Inferior parietal cortex (tissue), 1 donor: ENCODE measurements at regions not wholly inside any gene's neighbourhood (a gene's known extent, or its start where the extent isn't known, plus 50 kb on each side); places are given as distances from the start of the nearest gene placed in this dataset.
"Not testable (repeated sequence)": the region's sequence is repeated elsewhere in the genome, so short reads cannot be mapped to it uniquely, and the experiment has no call there.

ENCODE experiments used
- DNase-seq: peaks from one replicate; pipeline ENCODE4 v3.0.0-alpha.2; 2016; ENCODE audit errors: extremely low spot score

DNA sequence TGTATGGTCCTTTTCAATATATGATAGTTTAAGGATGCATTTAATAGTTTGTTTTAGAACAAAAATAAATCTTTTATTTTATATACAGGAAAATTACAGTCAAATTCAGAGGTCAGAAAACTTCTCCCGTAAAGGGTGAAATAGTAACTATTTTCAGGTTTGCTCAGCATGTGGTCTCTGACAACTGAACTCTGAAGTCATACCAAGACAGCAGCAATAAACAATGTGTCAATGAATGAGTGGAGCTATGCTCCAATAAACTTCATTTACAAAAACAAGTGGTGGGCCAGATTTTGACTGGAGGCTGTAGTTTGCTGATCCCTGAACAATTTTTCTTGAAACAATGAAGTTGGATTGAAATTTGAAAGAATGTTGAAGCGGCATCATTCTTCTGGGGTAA, 123.6 kb downstream of the ZNF248 start:
- DNase-seq: no peak

DNA sequence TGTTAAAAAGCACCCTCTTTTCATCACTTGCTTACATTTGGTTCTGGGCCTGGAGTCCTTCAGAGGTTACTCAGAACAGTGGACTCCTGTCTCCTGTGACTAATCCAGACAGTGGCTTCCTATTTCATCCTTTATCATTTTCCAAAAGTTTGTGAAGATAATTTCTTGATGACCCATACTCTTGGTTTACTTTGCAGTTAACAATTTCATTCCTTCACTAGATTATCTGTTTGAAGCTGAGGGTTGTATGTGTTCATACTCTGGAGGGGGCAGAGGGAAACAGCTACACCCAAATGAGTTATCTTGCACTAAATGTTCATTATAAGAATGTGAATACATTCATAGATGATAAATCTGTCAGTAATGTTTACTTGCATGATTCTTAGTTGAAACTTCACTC, 124.7 kb downstream of the ZNF248 start:
- DNase-seq: no peak

DNA sequence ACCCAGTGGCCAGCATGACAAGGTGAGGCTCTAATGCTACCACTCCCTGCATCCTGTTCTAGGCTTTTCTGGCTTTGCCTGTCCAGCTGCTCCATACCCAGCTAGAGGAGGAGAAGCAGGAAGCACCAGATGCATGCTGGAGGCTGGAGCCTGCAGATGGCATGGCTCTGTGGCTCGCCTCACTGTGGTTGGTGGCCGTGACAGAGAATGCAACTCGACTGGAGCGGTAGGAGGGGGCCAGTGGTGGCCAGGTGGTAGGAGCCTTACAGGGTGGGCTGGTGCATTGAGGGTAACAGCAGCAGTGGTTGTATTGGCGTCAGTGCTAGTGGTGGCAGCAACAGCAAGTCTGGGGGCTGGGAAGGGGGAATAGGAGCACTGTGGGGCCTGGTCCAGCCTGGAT, 128.6 kb downstream of the ZNF248 start:
- no peak for DNase-seq

DNA sequence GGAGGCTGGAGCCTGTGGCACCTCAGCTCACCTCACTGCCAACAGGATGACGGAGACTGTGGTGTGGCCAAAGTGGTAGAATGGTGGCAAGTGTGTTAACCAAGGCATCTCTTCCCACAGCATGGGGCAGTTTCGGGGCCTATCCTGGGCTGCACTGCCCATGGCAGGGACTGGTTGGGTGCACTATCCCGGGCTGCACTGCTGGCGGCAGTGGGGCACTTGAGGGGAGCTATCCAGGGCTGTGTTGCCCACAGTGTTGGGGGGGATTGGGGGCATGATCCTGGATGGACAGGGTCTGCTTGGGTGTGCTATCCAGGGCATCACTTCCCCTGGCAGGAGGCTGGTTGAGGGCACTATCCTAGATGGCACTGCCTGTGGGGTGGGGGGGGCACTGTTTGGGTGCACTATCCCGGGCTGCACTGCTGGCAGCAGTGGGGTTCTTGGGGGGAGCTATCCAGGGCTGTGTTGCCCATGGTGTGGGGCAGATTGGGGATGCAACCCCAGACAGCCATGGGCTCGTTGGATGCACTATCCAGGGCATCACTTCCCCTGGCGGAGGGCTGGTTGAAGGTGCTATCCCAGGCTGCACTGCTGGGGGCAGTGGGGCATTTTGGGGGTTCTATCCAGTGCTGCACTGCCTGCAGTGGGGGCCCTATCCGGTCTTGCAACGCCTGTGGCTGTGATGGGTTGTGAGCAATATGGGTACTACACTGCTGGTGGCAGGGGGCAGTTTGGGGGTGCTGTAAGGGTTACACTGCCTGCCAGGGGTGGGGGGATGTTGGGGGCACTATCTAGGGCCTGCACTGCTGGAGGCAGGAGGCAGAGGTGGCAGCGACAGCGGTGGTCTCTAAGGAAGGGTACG, 129.7 kb downstream of the ZNF248 start:
- DNase-seq: no peak

DNA sequence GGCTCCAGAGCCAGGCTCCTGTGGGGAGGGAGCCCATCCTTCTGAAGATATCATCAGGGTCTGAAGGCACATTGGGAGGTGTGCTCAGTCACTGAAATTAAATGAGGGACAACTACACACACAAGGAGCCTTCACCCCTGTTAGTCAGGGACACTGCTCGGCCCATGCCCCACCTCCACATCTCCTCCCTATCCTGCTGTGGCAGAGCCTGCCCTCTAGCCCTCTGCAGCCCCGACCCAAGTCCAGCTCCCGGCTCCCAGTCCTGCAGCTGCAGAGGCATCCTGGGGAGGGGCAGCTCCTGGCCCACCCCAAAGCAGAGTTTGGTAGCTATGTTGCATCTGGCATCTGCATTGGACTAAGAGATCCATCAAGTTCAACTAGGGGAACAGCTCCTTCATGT, 136.3 kb downstream of the ZNF248 start:
- DNase-seq: no peak

DNA sequence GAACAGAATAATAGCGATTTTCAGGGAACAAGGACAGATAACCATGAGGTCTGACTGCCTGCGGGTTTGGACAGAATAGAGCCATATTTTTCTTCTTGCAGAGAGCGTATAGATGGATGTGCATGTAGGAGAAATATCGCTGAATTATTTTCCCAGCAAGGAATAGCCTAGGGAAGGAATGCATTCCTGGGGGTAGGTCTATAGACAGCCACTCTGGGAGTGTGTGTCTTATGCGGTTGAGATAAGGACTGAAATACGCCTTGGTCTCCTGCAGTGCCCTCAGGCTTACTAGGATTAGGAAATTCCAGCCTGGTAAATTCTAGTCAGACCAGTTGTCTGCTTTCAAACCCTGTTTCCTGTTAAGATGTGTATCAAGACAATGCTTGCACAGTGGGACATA, 139.3 kb downstream of the ZNF248 start:
- DNase-seq: not testable (repeated sequence)

DNA sequence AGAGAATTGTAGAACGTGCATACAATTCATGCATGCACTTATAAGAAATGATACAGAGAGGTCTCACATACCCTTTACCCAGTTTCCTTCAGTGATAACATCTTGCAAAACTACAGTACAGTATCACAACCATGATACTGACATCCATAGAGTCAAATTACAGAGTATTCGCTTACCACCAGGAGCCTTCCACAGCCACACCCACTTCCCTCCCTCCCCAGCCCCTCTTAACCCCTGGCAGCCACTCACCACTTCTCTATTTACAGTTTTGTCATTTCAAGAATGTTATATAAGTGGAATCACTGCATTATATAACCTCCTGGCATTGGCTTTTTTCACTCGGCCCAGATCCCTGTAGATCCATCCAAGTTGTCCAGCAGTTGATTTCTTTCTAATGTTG, 143.8 kb downstream of the ZNF248 start:
- no peak for DNase-seq

DNA sequence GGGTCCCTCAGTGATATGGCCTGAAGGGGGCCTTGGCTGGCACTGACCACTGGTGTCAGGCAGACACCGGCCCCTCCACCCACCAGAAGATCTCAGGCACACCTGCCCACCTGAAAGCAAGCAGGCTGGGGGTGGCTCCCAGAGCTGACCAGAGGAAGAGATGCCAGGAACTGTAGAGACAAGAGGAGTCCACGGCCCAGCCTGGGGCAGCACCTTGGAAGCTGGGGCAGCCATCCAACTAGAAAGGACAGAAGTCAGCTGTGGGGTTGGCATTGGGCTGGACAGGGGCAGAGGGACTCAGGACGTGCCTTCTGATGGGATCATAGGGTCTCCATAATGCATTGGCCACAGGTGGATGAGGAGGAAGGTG, 144.3 kb downstream of the ZNF248 start:
- DNase-seq: no peak

DNA sequence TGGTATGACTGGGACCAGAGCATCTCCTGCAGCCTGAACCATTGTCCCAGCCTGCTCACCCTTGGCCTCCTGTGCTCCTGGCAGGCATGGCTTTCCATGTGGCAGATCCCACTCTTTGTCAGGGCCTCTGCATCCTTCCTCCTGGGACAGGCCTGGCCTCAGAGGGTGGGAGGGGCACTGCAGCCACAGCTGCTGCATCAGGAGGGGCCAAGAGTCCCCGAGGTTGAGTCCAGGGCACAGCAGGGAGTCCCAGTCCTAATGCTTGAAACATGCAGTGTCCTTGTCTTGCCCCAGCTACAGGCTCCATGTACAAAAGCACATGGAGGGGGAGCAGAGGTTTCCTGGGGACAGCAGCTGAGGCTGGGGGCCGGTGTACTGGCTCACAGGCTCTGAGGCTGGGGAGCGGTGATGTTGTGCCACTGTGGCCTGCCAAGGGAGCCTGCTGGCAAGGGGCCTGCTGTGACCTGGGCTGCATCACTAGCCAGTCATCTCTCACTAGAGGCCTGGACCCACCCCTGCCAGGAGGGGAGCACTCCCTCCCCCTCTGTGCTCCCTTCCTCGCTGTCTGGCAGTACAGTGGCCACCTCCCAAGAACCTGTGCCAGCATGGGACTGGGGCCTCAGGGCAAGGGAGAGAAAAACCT, 144.8 kb downstream of the ZNF248 start:
- DNase-seq: no peak

DNA sequence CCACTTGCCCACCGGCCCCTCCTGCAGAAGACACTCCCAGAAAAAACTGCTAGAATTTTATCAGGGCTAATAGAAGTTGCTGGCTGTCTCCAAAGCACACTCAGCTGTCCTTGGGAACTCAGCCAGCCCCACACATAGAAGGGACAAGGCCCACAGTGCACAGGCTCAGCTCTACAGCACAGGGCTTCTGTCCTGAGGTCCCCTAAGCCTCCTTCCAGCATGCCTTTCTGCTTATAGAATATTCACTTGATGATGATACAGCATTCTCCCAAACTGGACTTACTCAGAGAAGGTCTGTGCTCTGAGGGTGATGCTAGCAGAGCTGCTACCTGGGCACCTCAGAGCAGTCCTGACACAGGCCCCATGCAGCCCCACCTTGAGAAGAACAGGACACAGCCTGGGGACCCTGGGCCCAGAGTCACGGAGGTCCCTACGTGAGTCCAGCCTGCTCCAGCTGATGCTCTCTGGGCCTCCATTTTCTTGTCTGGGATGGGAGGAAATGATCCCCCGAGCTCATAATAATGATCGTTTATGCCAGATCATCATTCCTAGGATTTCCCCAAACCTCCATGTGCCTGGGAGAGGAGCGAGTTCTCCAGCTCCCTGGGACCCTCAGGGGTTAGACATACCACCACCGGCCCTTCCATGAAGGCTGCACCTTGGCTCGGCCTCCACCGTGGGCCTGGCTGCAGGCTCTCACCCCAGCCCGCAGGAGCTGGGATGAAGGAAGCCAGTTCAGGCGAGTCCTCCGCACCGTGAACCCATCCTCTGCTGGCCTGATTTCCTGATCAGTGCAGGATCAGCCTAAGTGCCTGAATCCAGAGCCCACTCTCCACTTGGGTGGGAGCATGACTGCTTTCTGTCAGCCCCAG, 145.6 kb downstream of the ZNF248 start:
- no peak for DNase-seq

DNA sequence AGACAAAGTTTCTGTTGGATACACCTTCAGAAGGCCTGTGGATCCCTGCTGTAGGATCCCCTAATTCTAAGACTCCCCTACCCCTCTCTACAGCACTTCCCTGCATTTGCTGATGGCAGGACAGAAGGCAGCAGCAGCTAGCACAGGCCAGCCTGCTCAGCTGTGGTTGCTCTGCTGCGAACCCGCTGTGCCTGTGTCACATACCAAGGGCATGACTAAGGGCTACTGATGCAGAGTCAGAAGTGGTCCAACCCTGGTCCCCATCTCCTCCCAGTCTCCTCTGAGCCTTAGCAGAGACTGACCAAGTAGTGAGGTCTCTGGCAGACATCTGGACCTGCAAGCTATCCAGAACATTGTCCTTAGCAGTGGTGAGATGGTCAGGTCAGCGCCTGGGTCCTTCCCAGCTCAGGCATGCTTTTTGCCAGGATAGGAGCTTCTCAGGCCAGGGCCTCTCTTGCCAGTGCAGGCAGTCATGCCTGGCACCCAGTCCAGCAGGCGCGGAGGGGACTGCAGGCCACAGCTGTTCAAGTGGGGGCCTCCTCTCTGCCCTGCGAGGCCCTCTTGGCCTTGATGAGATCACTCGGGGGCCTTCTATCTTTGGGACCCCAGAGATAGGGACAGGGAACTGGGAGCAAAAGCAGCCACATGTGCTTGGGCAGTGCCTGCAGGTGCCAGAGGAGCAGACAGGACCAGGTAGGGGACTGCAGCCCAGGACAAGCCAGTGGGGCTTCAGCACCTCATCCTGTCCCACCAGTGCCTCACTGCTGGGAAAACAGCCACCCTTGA, 146.4 kb downstream of the ZNF248 start:
- DNase-seq: no peak

DNA sequence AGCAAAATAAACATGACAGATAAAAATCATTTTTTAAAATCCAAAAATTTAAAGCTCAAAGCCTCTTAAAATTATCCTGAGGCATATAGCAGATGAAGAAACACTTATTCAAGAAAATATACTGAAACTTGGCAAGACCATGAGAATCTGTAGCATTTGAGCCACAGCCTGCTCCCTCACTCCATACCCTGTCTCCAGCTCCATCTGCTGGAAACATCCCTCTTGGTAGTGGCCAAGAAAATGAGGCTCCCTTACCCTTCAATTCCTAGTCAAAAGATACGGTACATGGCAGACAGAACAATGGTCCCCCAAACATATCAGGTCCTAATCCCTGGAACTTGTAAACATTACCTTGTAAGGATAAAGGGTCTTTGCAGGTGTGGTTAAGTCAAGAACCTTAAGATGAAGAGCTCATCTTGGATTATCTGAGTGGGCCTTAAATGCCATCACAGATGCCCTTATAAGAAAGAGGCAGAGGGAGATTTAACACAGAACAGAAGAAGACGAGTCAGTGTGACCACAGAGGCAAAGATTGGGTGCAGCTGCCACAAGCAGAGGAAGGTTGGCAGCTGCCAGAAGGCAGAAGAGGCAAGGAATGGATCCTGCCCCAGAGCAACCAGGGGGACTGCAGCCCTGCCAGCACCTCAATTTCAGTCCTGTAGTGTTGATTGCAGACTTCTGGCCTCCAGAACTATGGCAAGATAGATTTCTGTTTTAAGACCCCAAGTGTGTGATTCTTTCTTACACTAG, 149.4 kb downstream of the ZNF248 start:
- DNase-seq: no peak

DNA sequence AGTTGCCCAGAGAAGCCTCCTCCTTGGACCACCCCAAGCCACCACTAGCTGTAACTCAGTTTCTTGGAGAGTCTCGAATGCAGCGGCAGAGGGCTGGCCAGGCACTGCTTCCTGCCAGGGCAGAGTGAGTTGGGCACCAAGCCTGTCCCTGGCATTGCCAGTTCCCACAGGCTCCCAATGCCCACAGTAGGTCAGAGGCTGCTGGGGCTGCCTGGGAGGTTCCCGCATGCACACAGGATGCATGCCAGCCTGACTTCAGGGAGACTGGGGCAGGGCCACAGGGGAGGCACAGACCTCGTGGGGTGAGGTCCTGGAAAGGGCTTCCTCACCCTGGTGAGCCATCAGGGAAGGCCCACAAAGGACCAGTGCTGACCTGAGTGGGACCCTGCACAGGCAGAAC, 152.8 kb downstream of the ZNF248 start:
- no peak for DNase-seq

DNA sequence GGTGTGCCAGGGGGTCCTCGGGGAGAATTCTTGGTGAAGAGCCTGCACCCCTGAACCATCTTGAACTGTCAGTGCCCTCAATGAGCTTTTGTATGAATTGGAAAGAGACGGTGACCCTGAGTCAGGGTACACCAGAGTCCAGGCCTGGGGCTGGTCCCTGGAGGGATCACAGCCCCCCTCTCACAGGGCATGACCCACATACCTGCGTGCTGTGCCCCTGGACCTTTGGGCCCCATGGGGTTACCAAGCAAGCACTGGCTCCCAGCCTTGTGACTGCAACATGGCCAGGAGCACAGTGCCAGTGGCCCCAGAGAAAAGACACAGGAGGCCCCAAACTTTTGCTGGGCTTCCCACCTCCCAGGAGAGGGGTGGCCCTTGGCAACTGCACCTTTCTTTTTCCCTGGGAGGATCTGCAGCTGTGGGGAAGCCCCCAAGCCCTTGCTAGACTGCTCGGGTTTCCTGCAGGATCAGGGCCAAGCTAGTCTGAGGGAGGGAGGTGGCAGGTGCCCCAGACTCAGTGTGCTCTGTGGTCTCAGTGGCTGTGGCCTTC, 153.5 kb downstream of the ZNF248 start:
- no peak for DNase-seq

DNA sequence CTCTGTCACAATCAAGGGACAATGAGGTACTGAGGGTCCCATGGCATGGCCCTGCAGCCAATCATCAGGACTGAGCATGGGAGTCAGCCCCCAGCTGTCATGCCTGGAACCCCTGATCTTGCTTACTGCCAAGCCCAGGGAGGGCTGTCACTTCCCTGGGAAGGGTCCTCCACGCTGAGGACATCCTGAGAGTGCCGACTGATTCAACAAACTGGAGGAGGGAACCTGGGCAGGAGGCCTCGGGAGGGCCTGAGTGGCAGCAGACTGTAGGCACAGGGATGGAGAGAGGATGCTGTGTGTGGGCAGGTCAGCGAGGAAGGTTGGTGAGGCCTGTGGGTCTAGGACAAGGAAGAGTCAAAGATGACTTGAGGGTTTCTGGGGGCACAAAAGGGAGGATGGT, 154.3 kb downstream of the ZNF248 start:
- no peak for DNase-seq

DNA sequence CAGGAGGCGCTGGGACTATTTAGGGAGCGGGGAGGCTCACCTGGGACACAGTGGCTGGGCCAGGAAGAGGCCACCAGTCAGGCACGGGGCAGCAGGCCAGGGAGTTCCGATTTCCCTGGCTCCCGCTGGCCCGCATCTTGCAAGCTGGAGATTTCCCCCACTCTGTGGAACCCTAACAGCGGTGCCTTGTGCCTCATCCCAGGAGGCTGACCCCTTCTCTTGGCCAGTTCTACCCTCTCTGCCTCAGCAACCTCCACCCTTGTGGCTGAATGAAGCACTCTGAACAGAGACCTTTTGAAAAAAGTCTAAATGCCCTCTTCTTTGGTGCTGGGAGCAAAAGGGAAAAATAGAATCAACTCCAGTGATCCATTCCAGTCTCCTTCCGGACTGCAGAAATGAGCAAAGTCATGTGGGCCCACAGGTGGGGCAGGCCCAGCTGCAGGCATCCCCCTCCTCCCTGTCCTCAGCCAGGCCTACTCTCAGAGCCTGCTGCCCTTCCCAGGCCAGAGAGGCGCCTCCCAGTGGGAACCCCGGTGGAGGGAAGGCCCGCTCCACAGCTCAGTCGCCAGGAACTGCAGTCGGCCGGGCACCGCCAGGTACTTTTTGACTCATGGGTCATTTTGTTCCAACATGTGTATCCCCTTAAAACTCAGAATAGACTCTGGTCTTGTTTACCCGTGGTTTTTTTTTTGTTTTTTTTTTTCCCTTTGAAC, 155.5 kb downstream of the ZNF248 start:
- no peak for DNase-seq

DNA sequence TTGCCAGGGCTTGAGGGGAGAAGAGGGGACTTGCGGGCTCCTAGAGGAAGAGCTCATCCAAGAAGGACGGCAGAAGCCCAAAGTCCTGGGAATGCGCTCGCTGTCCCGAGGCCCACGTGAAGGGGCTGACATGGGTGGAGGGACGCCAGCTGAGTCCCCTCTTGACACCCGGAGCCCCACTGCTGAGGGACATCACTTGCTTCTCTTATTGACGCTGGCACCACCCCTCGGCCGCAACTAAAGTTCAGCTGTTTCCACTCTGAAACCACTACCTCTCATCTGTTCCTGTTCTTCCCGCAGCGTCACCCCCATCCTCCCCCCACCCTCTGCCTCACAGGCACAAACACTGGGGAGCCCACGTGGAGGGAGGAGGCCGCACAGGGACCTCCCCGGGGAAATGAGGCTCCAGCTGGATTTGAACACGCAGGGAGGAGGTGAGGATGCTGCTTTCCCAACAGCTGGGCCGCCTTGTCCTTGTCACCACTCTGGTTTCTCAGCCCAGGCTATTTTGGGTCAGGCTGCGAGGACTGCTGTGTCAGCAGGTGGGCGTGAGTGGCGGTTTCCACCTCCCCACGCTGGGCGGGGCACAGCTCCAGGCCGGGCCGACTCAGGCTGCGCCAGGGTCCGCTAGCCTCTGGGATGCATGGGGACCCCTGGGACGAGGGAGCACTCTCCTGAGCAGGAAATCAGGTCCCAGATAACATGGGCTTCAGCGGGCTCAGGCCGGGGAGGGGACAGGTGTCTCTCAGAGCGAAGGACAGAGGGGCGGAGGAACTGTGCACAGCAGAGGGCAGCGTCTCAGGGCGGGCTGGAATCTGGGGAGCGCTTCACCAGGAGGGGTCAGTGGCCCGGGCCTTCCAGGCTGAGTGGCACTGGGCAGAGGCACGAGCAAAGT, 156.3 kb downstream of the ZNF248 start:
- DNase-seq: no peak

DNA sequence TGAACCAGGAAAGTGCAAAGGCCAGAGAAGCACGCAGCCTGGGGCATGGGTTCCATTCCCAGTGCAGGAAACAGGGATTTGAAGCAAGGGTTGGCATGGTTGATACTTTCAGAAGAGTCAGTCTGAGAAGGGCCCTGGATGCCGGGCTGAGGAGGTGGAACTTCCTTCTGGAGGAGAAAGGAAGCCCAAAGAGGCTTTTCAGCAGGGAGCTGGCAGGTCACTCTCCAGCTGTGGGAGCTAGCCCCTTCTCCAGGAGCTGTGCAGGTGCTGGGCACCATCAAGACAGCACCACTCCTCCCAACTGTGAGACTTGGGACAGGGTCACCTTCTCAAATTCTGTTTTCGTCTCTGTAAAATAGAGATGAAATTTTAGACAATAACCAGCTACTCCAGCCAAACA, 169.8 kb downstream of the ZNF248 start:
- DNase-seq: no peak
